ENCODE measurements at regions not wholly inside any gene's neighbourhood (a gene's known extent, or its start where the extent isn't known, plus 50 kb on each side); places are given as distances from the start of the nearest gene placed in this dataset.

GRCh38 chr13:61874970-61875579 is 459.4 kb upstream of the PCDH20 start:
- Histone ChIP-seq H3K9ac (ENCODE audit: low read length) (no peak overlapping the region), H3K79me2 (ENCODE audit: insufficient read depth, low read length) (no peaks in the 10 kb centered on the region), H3K9me2 (ENCODE audit: insufficient read depth) (no peaks in the 10 kb centered on the region), H3K27ac (ENCODE audit: low read depth, low read length) (no peak overlapping the region), H3K4me3 (replicated peaks in 1 of 2; ENCODE audit: low read depth in 1 of 2, low read length in 2 of 2) (no peak overlapping the region), H3K36me3 (ENCODE audit: control insufficient read depth in 1 of 2, insufficient read depth in 2 of 2, low read length in 2 of 2) (no peaks in the 10 kb centered on the region), H4K20me1 (ENCODE audit: insufficient read depth) (no peaks in the 10 kb centered on the region), H3K4me1 (ENCODE audit: control insufficient read depth in 1 of 2, insufficient read depth in 2 of 2, low read length in 2 of 2) (no peaks in the 10 kb centered on the region), H2AFZ (ENCODE audit: low read depth, low read length, poor library complexity, severe bottlenecking) (no peak overlapping the region), H3K4me2 (ENCODE audit: low read length) (no peak overlapping the region), H3K9me3 (ENCODE audit: control insufficient read depth in 1 of 2, insufficient read depth in 1 of 2, low read depth in 1 of 2, low read length in 2 of 2) (peaks cover under 1 to 6% of the 10 kb centered on the region in 2 experiments; a peak in 3 of 4 replicates), H3K27me3 (ENCODE audit: insufficient read depth, low read length) (no peaks in the 10 kb centered on the region)
- no peak for ATAC-seq
- TF ChIP-seq ZNF274 (IDR thresholded peaks at IDR 0.05; ENCODE audit: low read depth, low read length) (no peak), YY1 (IDR thresholded peaks at IDR 0.05; ENCODE audit: extremely low read depth, insufficient replicate concordance, low read depth, low read length) (no peak), EGR1 (IDR thresholded peaks at IDR 0.05; ENCODE audit: low read depth) (no peak), ATF3 (IDR thresholded peaks at IDR 0.05) (no peak), RAD21 (IDR thresholded peaks at IDR 0.05; ENCODE audit: low read depth) (no peak), POLR2AphosphoS5 (IDR thresholded peaks at IDR 0.05; ENCODE audit: low read depth, low read length) (no peak), MAX (IDR thresholded peaks at IDR 0.05) (no peak), ELF1 (IDR thresholded peaks at IDR 0.05; ENCODE audit: borderline replicate concordance, low read depth) (no peak), SRF (IDR thresholded peaks at IDR 0.05; ENCODE audit: low read depth) (no peak), REST (IDR thresholded peaks at IDR 0.05; ENCODE audit: low read depth) (no peak), POLR2A (IDR thresholded peaks at IDR 0.05; ENCODE audit: borderline replicate concordance, extremely low read depth, insufficient read depth, insufficient read length) (no peak), ZBTB33 (IDR thresholded peaks at IDR 0.05; ENCODE audit: extremely low read depth, insufficient replicate concordance, low read length) (no peak), CTCF (IDR thresholded peaks at IDR 0.05 in 2 of 3, conservative IDR thresholded peaks at IDR 0.05 in 1 of 3; ENCODE audit: borderline replicate concordance in 1 of 3, insufficient read depth in 1 of 3, low read depth in 2 of 3, low read length in 2 of 3) (no peak), CBX3 (IDR thresholded peaks at IDR 0.05; ENCODE audit: low read depth) (no peak), SP1 (IDR thresholded peaks at IDR 0.05; ENCODE audit: low read depth) (no peak), ZFX (IDR thresholded peaks at IDR 0.05) (no peak), TCF7L2 (IDR thresholded peaks at IDR 0.05; ENCODE audit: borderline replicate concordance, extremely low read depth, insufficient read depth, insufficient read length) (no peak), JUND (IDR thresholded peaks at IDR 0.05) (no peak), EZH2 (IDR thresholded peaks at IDR 0.05) (no peak), EZH2phosphoT487 (IDR thresholded peaks at IDR 0.05; ENCODE audit: borderline replicate concordance) (no peak)
- intact Hi-C loops (cut with micrococcal nuclease) = no loop called here
- CTCF ChIA-PET = no interaction called here
- no peak for DNase-seq (ENCODE audit: low read depth, low spot score)
- POLR2A ChIA-PET = no interaction called here
- RAD21 ChIA-PET (ENCODE audit: low non-redundant PET in 1 of 2, low total read pairs in 2 of 2, uncharacterized antibody in 2 of 2, unreplicated experiment in 2 of 2) = no interaction called here
- BruUV-seq (replicated peaks) = no TSS peak

Measured in HCT116 (cell line).